ENCODE measurements at regions not wholly inside any gene's neighbourhood (a gene's known extent, or its start where the extent isn't known, plus 50 kb on each side); places are given as distances from the start of the nearest gene placed in this dataset.
"Not testable (repeated sequence)": the region's sequence is repeated elsewhere in the genome, so short reads cannot be mapped to it uniquely, and the experiment has no call there.

DNA sequence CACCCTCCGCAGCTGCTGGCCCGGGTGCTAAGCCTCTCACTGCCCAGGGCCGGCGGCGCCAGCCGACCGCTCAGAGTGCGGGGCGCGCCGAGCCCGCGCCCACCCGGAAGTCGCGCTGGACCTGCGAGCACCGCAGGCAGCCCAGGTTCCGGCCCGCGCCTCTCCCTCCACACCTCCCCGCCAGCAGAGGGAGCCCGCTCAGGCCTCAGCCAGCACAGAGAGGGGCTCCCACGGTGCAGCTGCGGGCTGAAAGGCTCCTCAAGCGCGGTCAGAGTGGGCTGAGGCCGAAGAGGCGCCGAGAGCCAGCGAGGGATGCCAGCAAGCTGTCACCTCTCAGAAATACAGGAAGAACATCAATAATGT, 202.0 kb upstream of the C1QTNF3 start:
- DNase-seq (ENCODE audit: low read depth, low spot score), result peak; percentile 8
- H3K4me3 ChIP-seq (ENCODE audit: low read length), result not testable (repeated sequence)

DNA sequence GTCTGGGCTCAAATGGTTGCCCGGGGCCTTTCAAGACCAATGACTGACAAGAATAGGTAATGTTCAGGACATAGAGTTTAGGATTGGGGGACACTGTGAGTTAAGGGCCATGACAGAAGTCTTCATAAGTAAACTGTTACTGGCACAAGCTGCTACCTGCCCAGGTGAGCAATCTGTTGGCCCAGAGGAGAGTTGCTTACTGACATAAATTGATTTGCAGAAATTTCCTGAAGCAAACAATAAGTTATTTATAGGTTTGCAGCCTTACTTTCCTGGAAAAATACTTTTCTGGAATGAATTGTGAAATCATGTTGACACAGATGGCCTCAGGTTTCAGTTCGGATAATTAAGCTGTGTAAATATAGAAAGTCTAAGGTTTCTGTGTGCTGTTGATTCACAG, 202.8 kb upstream of the C1QTNF3 start:
- not testable (repeated sequence) for DNase-seq (ENCODE audit: low read depth, low spot score)
- peak overlapping the region; percentile 37 for H3K4me3 ChIP-seq (ENCODE audit: low read length)

DNA sequence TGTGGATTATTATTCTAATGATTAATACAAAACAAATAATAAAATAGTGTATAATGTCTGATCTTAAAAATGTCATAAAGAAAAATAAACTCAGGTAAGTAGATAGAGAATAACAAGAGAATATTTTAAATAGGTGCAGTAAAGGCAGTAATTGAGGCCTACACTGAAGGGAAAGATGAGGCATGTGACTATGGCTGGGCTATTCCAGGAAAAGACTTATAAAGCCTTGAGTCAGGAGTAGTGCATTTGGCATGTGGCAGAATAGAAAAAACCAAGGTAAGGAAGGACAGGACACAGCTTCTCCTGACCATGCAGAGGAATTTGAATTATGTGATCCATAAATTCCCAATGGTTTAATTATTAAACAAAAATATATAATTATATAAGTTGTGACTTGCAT, 215.6 kb upstream of the C1QTNF3 start:
- not testable (repeated sequence) for H3K4me3 ChIP-seq (ENCODE audit: low read length); DNase-seq (ENCODE audit: low read depth, low spot score)

DNA sequence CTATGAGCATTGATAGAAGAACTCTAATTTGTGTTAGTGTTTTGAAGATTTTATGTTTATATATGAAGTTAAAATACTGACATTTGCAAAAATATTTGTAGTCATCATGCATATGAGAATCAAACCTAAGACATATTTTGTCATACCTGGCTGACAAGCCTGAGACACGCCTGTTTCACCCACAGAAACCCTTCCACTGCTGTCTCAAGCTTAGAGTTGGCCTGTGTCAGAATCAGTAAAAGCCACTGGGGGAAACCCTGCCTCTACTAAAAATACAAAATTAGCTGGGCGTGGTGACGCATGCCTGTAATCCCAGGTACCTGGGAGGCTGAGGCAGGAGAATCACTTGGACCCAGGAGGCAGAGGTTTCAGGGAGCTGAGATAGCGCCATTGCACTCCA, 218.0 kb upstream of the C1QTNF3 start:
- H3K4me3 ChIP-seq (ENCODE audit: low read length), result not testable (repeated sequence)

DNA sequence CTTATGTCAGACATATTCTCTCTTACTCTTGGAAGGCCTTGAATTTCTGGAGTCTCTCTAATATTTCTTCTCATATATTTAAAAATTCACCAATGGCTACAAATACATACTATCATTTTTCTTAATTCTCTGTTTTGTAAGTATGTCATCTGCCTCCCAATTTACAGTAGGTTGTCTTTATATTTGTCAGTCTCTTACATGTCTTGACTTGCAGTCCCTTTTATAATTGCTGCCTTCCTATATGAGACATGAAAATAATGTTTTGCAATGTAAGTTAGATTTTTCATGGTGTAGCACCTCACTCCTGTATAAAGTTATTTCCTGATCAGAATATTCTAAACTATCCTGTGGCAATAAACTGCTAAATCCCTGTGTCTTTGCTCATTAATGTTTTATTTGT, 223.1 kb upstream of the C1QTNF3 start:
- not testable (repeated sequence) for DNase-seq (ENCODE audit: low read depth, low spot score); H3K4me3 ChIP-seq (ENCODE audit: low read length)

More for the DNA sequence above, 218.0 kb upstream of the C1QTNF3 start:
- not testable (repeated sequence) for DNase-seq (ENCODE audit: low read depth, low spot score)

DNA sequence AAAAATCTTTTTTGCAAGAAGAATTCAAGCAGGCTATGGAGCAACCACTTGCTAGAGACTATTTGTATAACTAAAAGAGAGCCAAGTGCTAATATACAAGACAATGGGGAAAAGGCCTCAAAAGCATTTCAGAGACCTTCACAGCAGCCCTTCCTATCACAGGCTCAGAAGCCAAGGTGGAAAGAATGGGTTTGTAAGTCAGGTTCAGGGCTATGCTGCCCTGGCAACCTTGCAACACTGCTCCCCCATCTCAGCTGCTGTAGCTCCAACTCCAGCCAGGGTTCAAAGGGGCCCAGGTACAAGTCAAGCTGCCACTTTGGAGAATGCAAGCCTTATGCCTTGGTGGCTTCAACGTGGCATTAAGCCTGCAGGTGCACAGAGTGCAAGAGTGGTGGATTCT, 253.7 kb upstream of the C1QTNF3 start:
- H3K4me3 ChIP-seq (ENCODE audit: low read length); DNase-seq (ENCODE audit: low read depth, low spot score): not testable (repeated sequence)

DNA sequence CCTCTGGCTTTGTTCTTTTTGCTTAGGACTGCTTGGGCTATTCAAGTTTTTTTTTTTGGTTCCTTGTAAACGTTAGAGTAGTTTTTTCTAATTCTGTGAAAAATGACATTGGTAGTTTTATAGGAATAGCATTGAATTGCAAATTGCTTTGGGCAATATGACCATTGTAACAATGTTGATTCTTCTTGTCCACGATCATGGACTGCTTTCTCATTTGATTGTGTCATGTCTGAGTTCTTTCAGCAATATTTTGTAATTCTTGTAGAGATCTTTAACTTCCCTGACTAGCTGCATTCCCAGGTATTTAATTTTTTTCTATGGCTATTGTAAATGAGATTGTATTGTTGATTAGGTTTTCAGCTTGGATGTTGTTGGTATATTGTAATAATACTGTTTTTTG, 286.2 kb upstream of the C1QTNF3 start:
- H3K4me3 ChIP-seq (ENCODE audit: low read length), result not testable (repeated sequence)

GRCh38 chr5:34329611-34330108, 286.6 kb upstream of the C1QTNF3 start:
- not testable (repeated sequence) for DNase-seq (ENCODE audit: low read depth, low spot score); H3K4me3 ChIP-seq (ENCODE audit: low read length)

More for the DNA sequence above, 286.2 kb upstream of the C1QTNF3 start:
- DNase-seq (ENCODE audit: low read depth, low spot score), result not testable (repeated sequence)

DNA sequence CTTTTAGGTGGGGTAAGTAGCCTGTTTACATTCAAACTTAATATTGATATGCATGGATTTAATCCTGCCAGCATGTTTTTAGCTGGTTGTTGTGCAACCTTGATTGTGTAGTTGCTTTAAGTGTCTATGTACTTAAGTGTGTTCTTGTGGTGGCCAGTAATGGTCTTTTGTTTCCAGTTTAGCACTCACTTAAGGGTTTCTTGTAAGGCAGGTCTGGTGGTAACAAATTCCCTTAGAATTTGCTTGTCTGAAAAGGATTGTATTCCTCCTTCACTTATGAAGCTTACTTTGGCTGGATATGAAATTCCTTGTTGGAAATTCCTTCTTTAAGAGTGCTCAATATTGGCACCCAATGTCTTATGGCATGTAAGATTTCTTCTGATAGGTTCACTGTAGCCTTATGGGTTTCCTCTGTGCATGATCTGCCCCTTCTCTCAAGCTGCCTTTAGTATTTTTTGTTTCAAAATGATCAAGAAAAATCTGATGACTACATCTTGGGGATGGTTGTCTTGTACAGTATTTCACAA, 289.0 kb upstream of the C1QTNF3 start:
- not testable (repeated sequence) for DNase-seq (ENCODE audit: low read depth, low spot score); H3K4me3 ChIP-seq (ENCODE audit: low read length)

GRCh38 chr5:34339408-34340001, 296.5 kb upstream of the C1QTNF3 start:
- DNase-seq (ENCODE audit: low read depth, low spot score); H3K4me3 ChIP-seq (ENCODE audit: low read length): not testable (repeated sequence)

GRCh38 chr5:34354440-34354839, 301.7 kb upstream of the RAI14 start:
- not testable (repeated sequence) for DNase-seq (ENCODE audit: low read depth, low spot score); H3K4me3 ChIP-seq (ENCODE audit: low read length)

DNA sequence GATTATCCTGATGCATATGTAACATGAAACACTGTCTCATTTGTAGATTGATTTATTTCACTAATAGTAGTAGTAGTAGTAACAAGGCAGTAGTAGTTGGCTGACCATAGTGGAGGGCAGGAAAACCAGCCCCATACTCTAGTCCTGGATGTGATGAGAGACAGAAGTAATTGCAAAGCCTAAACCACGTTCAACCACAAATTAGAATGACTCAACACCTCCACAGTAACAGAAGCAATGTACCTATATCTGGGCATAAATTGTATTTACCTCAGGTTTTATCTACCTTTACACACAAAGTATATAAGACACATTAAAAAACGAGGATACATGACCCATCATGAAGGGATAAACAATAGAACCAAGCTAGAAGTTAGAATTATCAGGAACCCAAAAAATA, 284.7 kb upstream of the RAI14 start:
- H3K4me3 ChIP-seq (ENCODE audit: low read length); DNase-seq (ENCODE audit: low read depth, low spot score): not testable (repeated sequence)

DNA sequence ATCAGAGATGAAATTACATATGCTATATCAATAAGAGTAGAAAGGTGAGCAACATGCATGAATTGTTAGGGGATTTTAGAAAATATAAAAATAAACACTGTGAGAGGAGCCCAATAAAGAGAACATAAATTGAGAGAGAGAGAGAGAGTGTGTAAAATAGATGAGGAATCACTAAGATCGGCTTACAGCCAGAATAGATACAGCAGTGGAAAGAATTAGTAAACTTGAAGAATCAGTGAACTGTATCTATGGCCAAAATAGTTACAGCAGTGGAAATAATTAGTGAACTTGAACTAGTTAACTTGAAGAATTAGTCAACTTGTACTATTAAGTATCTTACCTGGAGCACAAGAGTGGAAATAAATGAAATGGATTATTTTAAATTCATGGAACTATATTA, 284.3 kb upstream of the RAI14 start:
- not testable (repeated sequence) for DNase-seq (ENCODE audit: low read depth, low spot score)

GRCh38 chr5:34372739-34373138, 283.4 kb upstream of the RAI14 start:
- DNase-seq (ENCODE audit: low read depth, low spot score); H3K4me3 ChIP-seq (ENCODE audit: low read length): not testable (repeated sequence)

More for the DNA sequence above, 284.3 kb upstream of the RAI14 start:
- not testable (repeated sequence) for H3K4me3 ChIP-seq (ENCODE audit: low read length)

GRCh38 chr5:34377651-34378050, 278.5 kb upstream of the RAI14 start:
- not testable (repeated sequence) for DNase-seq (ENCODE audit: low read depth, low spot score); H3K4me3 ChIP-seq (ENCODE audit: low read length)

DNA sequence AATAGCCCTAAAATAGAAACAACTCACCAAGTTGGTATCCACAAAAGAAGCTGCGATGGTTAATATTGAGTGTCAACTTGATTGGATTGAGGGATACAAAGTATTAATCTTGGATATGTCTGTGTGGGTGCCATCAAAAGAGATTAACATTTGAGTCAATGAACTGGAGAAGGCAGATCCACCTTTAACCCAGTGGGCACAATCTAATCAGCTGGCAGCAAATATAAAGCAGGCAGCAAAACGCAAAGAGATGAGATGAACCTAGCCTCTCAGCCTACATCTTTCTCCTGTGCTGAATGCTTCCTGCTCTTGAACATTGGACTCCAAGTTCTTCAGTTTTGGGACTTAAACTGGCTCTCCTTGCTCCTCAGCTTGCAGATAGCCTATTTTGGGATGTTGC, 277.6 kb upstream of the RAI14 start:
- not testable (repeated sequence) for DNase-seq (ENCODE audit: low read depth, low spot score); H3K4me3 ChIP-seq (ENCODE audit: low read length)

GRCh38 chr5:34388754-34389153, 267.4 kb upstream of the RAI14 start:
- not testable (repeated sequence) for H3K4me3 ChIP-seq (ENCODE audit: low read length); DNase-seq (ENCODE audit: low read depth, low spot score)

- H3K4me3 ChIP-seq (ENCODE audit: low read length), result no peak overlapping the region
- no peak for DNase-seq (ENCODE audit: low read depth, low spot score)
Observed at GRCh38 chr5:34409373-34409772, 246.8 kb upstream of the RAI14 start.

DNA sequence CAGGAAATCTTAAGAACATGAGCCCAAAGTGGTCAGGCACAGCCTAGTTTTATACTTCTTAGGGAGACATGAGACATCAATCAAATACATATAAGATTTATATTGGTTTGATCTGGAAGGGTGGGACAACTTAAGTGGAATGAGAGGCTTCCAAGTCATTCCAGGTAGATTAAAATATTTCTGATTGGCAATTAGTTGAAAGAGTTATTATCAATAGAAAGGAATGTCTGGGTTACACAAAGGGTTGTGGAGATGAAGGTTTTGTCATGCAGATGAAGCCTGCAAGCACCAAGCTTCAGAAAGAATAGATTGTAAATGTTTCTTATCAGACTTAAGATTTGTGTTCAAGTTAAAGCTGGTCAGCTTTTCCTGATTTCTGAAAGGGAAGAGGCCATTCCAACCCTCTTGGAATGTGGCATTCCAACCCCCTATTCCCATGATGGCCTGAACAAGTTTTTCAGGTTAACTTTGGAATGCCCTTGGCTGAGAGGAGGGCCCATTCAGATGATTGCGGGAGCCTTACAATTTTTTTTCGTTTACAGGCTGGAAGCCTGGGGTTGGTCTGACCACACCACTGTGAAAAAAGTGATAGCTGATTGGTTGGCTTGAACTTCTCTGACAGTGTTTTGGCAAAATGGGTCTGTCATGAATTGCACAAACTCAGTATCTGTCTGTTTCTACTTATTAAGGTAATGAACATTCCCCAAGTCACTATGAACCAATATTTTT, 245.6 kb upstream of the RAI14 start:
- DNase-seq (ENCODE audit: low read depth, low spot score), result no peak
- no peak overlapping the region for H3K4me3 ChIP-seq (ENCODE audit: low read length)

Data from Jurkat, Clone E6-1 (cell line).